Frontal cortex (tissue), 3 donors: ENCODE measurements at regions not wholly inside any gene's neighbourhood (a gene's known extent, or its start where the extent isn't known, plus 50 kb on each side); places are given as distances from the start of the nearest gene placed in this dataset.
"Not testable (repeated sequence)": the region's sequence is repeated elsewhere in the genome, so short reads cannot be mapped to it uniquely, and the experiment has no call there.

ENCODE experiments used
- DNase-seq, 2 donors: peaks; one replicate each; pipeline ENCODE4 v3.0.0; 2012; ENCODE audit warnings: low spot score in 2 of 2
- FAIRE-seq: peaks from 2 replicates; lab custom pipeline; 2012; peaks lifted over from hg19 to GRCh38; lab: Jason Lieb, UNC
- donor health status: control.
- donor health status: control.
- donor health status: control.

- no peak for DNase-seq
- no peak for FAIRE-seq
These were observed 105.8 kb upstream of the RAB4A start for GRCh38 chr1:229164836-229165735.

- DNase-seq = no peak
- FAIRE-seq = no peak
These were observed 103.6 kb upstream of the RAB4A start for GRCh38 chr1:229167318-229167717.

GRCh38 chr1:229169399-229169798 is 101.5 kb upstream of the RAB4A start:
- FAIRE-seq (no peak), DNase-seq (no peak)

- FAIRE-seq = no peak
- DNase-seq = no peak
These were observed 100.6 kb upstream of the RAB4A start for GRCh38 chr1:229170274-229170673.

GRCh38 chr1:229170778-229171505 is 100.0 kb upstream of the RAB4A start:
- DNase-seq = no peak
- FAIRE-seq = no peak

- no peak for DNase-seq
- FAIRE-seq = no peak
These were observed 99.0 kb upstream of the RAB4A start for GRCh38 chr1:229171934-229172333.

GRCh38 chr1:229173491-229174476 is 97.1 kb upstream of the RAB4A start:
- DNase-seq, FAIRE-seq: not testable (repeated sequence)

GRCh38 chr1:229175297-229175696 is 95.6 kb upstream of the RAB4A start:
- not testable (repeated sequence) for FAIRE-seq, DNase-seq

- DNase-seq, FAIRE-seq: not testable (repeated sequence)
These were observed 94.5 kb upstream of the RAB4A start for GRCh38 chr1:229176457-229176856.

GRCh38 chr1:229180161-229180560 is 90.8 kb upstream of the RAB4A start:
- DNase-seq (no peak), FAIRE-seq (no peak)

- DNase-seq (no peak), FAIRE-seq (no peak)
These were observed 89.5 kb upstream of the RAB4A start for GRCh38 chr1:229181419-229181818.

GRCh38 chr1:229183588-229183987 is 87.3 kb upstream of the RAB4A start:
- DNase-seq = no peak
- no peak for FAIRE-seq

- FAIRE-seq (no peak), DNase-seq (no peak)
These were observed 86.8 kb upstream of the RAB4A start for GRCh38 chr1:229184066-229184465.

GRCh38 chr1:229185963-229186362 is 84.9 kb upstream of the RAB4A start:
- FAIRE-seq (no peak), DNase-seq (no peak)

GRCh38 chr1:229186373-229187056 is 84.4 kb upstream of the RAB4A start:
- no peak for FAIRE-seq
- no peak for DNase-seq

- no peak for DNase-seq
- FAIRE-seq = no peak
These were observed 80.8 kb upstream of the RAB4A start for GRCh38 chr1:229190057-229190575.

- no peak for DNase-seq
- FAIRE-seq = no peak
These were observed 79.7 kb upstream of the RAB4A start for GRCh38 chr1:229191066-229191674.

- DNase-seq (no peak), FAIRE-seq (no peak)
These were observed 78.9 kb upstream of the RAB4A start for GRCh38 chr1:229192031-229192430.

GRCh38 chr1:229192853-229193252 is 78.1 kb upstream of the RAB4A start:
- no peak for DNase-seq
- FAIRE-seq = no peak
